IMR-90 (cell line): ENCODE measurements at regions not wholly inside any gene's neighbourhood (a gene's known extent, or its start where the extent isn't known, plus 50 kb on each side); places are given as distances from the start of the nearest gene placed in this dataset.

Experiments
- ATAC-seq: fragments of 200-7000 bp; cut with Tn5 transposase; 2 replicates; pipeline ENCODE4 v1.9.1; 2020; ENCODE audit warnings: low read depth, mild to moderate bottlenecking, moderate library complexity
- BruUV-seq: library from RNA; stranded (reverse); fragments of 400-500 nt; replicated peaks from 2 replicates; lab custom pipeline; 2021; lab: Mats Ljungman, UMichigan
- CTCF ChIA-PET: fragments of 300-600 bp; formaldehyde crosslinking; extraction: SDS; loops from one replicate; lab custom pipeline; 2021; ENCODE audit warnings: antibody characterized with exemption; lab: Yijun Ruan, JAX
- POLR2A ChIA-PET: fragments of 300-600 bp; sonication (Branson Sonifier 250); formaldehyde crosslinking; loops from one replicate; lab custom pipeline; 2022; ENCODE audit warnings: antibody characterized with exemption; ENCODE audit not compliant: unreplicated experiment; lab: Charles Lee
- DNase-seq: peaks from one replicate; pipeline ENCODE4 v3.0.0; 2013
- H2AFZ ChIP-seq: replicated peaks from 2 replicates; pipeline ENCODE3; 2013; ENCODE audit warnings: low read length, mild to moderate bottlenecking; ENCODE audit not compliant: poor library complexity
- H2AK5ac ChIP-seq: 2 replicates; pipeline ENCODE4 v1.6.1; 2013; ENCODE audit warnings: low read depth, low read length, inconsistent platforms
- H2AK9ac ChIP-seq: replicated peaks from 2 replicates; pipeline ENCODE3; 2013; ENCODE audit warnings: mild to moderate bottlenecking, low read depth, low read length, moderate library complexity; ENCODE audit not compliant: poor library complexity
- H2BK120ac ChIP-seq: 2 replicates; pipeline ENCODE4 v1.6.1; 2013; ENCODE audit warnings: low read depth, low read length, inconsistent platforms
- H2BK15ac ChIP-seq: 3 replicates; pipeline ENCODE4 v1.6.1; 2013; ENCODE audit warnings: low read depth, low read length, inconsistent platforms
- H2BK20ac ChIP-seq: 2 replicates; pipeline ENCODE4 v1.6.1; 2013; ENCODE audit warnings: low read depth, mild to moderate bottlenecking, inconsistent platforms, low read length, moderate library complexity
- H2BK5ac ChIP-seq: 2 replicates; pipeline ENCODE4 v1.6.1; 2013; ENCODE audit warnings: mild to moderate bottlenecking, low read depth, low read length, inconsistent platforms; ENCODE audit not compliant: poor library complexity, severe bottlenecking
- H3K14ac ChIP-seq: replicated peaks from 2 replicates; pipeline ENCODE4 v1.6.1; 2013; ENCODE audit warnings: low read depth, low read length, inconsistent platforms
- H3K18ac ChIP-seq: 2 replicates; pipeline ENCODE4 v1.6.1; 2013; ENCODE audit warnings: low read depth, low read length, control low read depth
- H3K23ac ChIP-seq: 2 replicates; pipeline ENCODE4 v1.6.1; 2013; ENCODE audit warnings: low read depth, low read length, inconsistent platforms
- H3K27ac ChIP-seq: 2 replicates; pipeline ENCODE4 v1.5.1; 2013; ENCODE audit warnings: mild to moderate bottlenecking, control low read depth, low read length; ENCODE audit not compliant: insufficient read depth
- H3K27me3 ChIP-seq: 2 replicates; pipeline ENCODE4 v1.6.1; 2013; ENCODE audit warnings: low read length; ENCODE audit not compliant: control insufficient read depth, insufficient read depth
- H3K36me3 ChIP-seq: 2 replicates; pipeline ENCODE4 v1.6.1; 2013; ENCODE audit warnings: low read length, mixed read lengths; ENCODE audit not compliant: control insufficient read depth, insufficient read depth
- H3K4ac ChIP-seq: 2 replicates; pipeline ENCODE4 v1.6.1; 2013; ENCODE audit warnings: low read depth, low read length, inconsistent platforms
- H3K4me1 ChIP-seq: 2 replicates; pipeline ENCODE4 v1.6.1; 2013; ENCODE audit warnings: low read length, mixed read lengths; ENCODE audit not compliant: control insufficient read depth, insufficient read depth
- H3K4me2 ChIP-seq: 2 replicates; pipeline ENCODE4 v1.6.1; 2013; ENCODE audit warnings: low read depth, mild to moderate bottlenecking, control low read depth, low read length, moderate library complexity
- H3K4me3 ChIP-seq: 2 replicates; pipeline ENCODE4 v1.5.1; 2013; ENCODE audit warnings: low read depth, mild to moderate bottlenecking, control low read depth, low read length, moderate library complexity; ENCODE audit not compliant: insufficient read depth
- H3K56ac ChIP-seq: 2 replicates; pipeline ENCODE4 v1.6.1; 2013; ENCODE audit warnings: low read length, inconsistent platforms; ENCODE audit not compliant: insufficient read depth; ENCODE audit errors: extremely low read depth
- H3K79me1 ChIP-seq, 2 experiments: 2 replicates each; pipeline ENCODE4 v1.6.1; 2013; ENCODE audit warnings: low read length in 2 of 2, inconsistent platforms in 1 of 2, low read depth in 1 of 2
- H3K9ac ChIP-seq: 2 replicates; pipeline ENCODE4 v1.6.1; 2013; ENCODE audit warnings: low read depth, low read length, control low read depth
- H3K9me1 ChIP-seq: 2 replicates; pipeline ENCODE4 v1.6.1; 2013; ENCODE audit warnings: low read length, inconsistent platforms; ENCODE audit not compliant: insufficient read depth
- H3K9me3 ChIP-seq: 2 replicates; pipeline ENCODE4 v1.6.1; 2013; ENCODE audit warnings: low read length; ENCODE audit not compliant: control insufficient read depth, insufficient read depth
- H4K20me1 ChIP-seq: 2 replicates; pipeline ENCODE4 v1.6.1; 2013; ENCODE audit warnings: low read length, inconsistent platforms; ENCODE audit not compliant: insufficient read depth
- H4K5ac ChIP-seq: 2 replicates; pipeline ENCODE4 v1.6.1; 2013; ENCODE audit warnings: mild to moderate bottlenecking, low read depth, low read length, control low read depth
- H4K8ac ChIP-seq, 2 experiments: 2 replicates each; pipeline ENCODE4 v1.6.1; 2013; ENCODE audit warnings: low read depth in 2 of 2, low read length in 2 of 2, control low read depth in 1 of 2, inconsistent platforms in 1 of 2
- H4K91ac ChIP-seq: 2 replicates; pipeline ENCODE4 v1.6.1; 2013; ENCODE audit warnings: low read depth, low read length, inconsistent platforms; ENCODE audit not compliant: insufficient read depth
- BHLHE40 ChIP-seq: fragments of 150-350 bp; IDR thresholded peaks from 2 replicates; pipeline ENCODE4 v1.6.1; 2016; ENCODE audit warnings: mild to moderate bottlenecking, low read depth, low read length
- CEBPB ChIP-seq: IDR thresholded peaks from 2 replicates; pipeline ENCODE4 v1.6.1; 2012; ENCODE audit warnings: low read depth, low read length, improper control_type of control experiment
- CHD1 ChIP-seq: IDR thresholded peaks from 2 replicates; pipeline ENCODE4 v1.6.1; 2012; ENCODE audit warnings: low read depth, low read length, improper control_type of control experiment
- FOS ChIP-seq: fragments of 150-350 bp; IDR thresholded peaks from 2 replicates; pipeline ENCODE4 v1.6.1; 2016; ENCODE audit warnings: low read depth, low read length
- MAFK ChIP-seq: IDR thresholded peaks from 2 replicates; pipeline ENCODE4 v1.6.1; 2012; ENCODE audit warnings: low read depth, low read length, improper control_type of control experiment
- MAZ ChIP-seq: IDR thresholded peaks from 2 replicates; pipeline ENCODE4 v1.6.1; 2012; ENCODE audit warnings: low read depth, mild to moderate bottlenecking, low read length, improper control_type of control experiment, moderate library complexity, borderline replicate concordance
- MXI1 ChIP-seq: IDR thresholded peaks from 2 replicates; pipeline ENCODE4 v1.6.1; 2012; ENCODE audit warnings: low read depth, mild to moderate bottlenecking, low read length, moderate library complexity, borderline replicate concordance
- NFE2L2 ChIP-seq: fragments of 150-350 bp; IDR thresholded peaks from 2 replicates; pipeline ENCODE4 v1.6.1; 2016; ENCODE audit warnings: low read depth, mild to moderate bottlenecking, low read length
- POLR2A ChIP-seq: IDR thresholded peaks from 2 replicates; pipeline ENCODE4 v1.6.1; 2012; ENCODE audit warnings: mild to moderate bottlenecking, low read depth, low read length
- RAD21 ChIP-seq: IDR thresholded peaks from 2 replicates; pipeline ENCODE4 v1.6.1; 2012; ENCODE audit warnings: low read length, improper control_type of control experiment
- RCOR1 ChIP-seq: IDR thresholded peaks from 2 replicates; pipeline ENCODE4 v1.6.1; 2012; ENCODE audit warnings: mild to moderate bottlenecking, low read length, improper control_type of control experiment; ENCODE audit not compliant: insufficient replicate concordance
- RFX5 ChIP-seq: IDR thresholded peaks from 2 replicates; pipeline ENCODE4 v1.8.0; 2012; ENCODE audit warnings: low read depth, mild to moderate bottlenecking, low read length, moderate library complexity
- SMC3 ChIP-seq: fragments of 150-350 bp; IDR thresholded peaks from 2 replicates; pipeline ENCODE4 v1.6.1; 2016; ENCODE audit warnings: low read depth, mild to moderate bottlenecking, antibody characterized with exemption, low read length, moderate library complexity
- WGBS, 2 experiments: methylation state at CpG; one replicate each; pipeline versions ENCODE4 v1.1.5 to v1.1.7; 2013; ENCODE audit warnings: missing lambda C conversion rate in 2 of 2; ENCODE audit not compliant: insufficient read length in 1 of 2; ENCODE audit errors: extremely low coverage in 2 of 2; 5-methylcytosine and 5-hydroxymethylcytosine counted together
- dilution Hi-C: fragments of 300-500 bp; cut with HindIII; formaldehyde crosslinking; loops from one replicate; pipeline ENCODE4 v1.14.3; 2018; ENCODE audit warnings: low sequenced_read_pairs; ENCODE audit not compliant: unreplicated experiment
- in situ Hi-C: fragments of 300-500 bp; cut with MboI; formaldehyde crosslinking; loops from 3 replicates; pipeline ENCODE4 v1.14.3; 2019; ENCODE audit warnings: low sequenced_read_pairs, inconsistent platforms, mixed read lengths
- intact Hi-C: fragments of 100-400 bp; cut with micrococcal nuclease; formaldehyde crosslinking; loops from 2 replicates; pipeline ENCODE4 v1.10.0; 2022
- TF ChIP-seq, protein P1 (sequence below): fragments of 150-350 bp; IDR thresholded peaks from 2 replicates; pipeline ENCODE4 v1.6.1; 2017; ENCODE audit warnings: mild to moderate bottlenecking, antibody characterized with exemption, low read length, low read depth
- TF ChIP-seq, protein P2 (sequence below): fragments of 150-350 bp; IDR thresholded peaks from 2 replicates; pipeline ENCODE4 v1.6.1; 2016; ENCODE audit warnings: low read depth, mild to moderate bottlenecking, low read length, moderate library complexity, borderline replicate concordance
- TF ChIP-seq, protein P3 (sequence below): conservative IDR thresholded peaks from 2 replicates; pipeline ENCODE4 v1.5.1; 2012; ENCODE audit warnings: mild to moderate bottlenecking, low read depth, low read length, improper control_type of control experiment

DNA sequence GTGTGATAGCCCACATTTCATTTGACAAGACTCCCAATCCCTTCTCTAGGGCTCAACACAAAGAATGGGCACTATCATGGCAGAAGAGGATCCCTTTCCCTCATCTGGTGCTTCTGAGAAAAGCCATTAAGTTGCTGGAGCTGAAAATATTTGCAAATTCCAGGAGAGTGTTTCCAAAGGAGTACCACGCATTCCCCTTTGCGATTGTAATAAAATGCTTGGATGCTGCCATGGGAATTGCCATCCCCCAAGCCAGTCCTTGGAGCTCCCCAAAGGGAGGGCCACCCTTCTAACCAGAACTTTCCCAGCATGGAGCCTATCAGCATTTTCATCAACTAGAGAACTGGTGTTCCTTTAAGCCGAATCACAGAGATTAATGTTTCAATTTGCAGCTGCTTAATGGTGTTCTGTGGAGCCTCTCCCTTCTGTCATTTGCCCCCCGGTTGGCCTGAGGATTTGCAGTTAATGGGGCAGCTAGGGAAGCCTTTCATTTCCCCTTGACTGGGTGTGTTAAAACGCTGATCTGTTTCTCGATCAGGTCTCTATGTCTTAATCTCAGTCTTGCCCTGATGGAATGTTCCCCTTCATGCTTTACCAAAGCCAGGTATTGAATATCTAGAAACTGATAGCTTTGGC lies 133.0 kb downstream of the ENC1 start:
- H2BK20ac ChIP-seq, result no peak overlapping the region
- H3K4me3 ChIP-seq, result no peak overlapping the region
- H3K4me2 ChIP-seq, result no peak overlapping the region
- H3K4ac ChIP-seq, result no peak overlapping the region
- no peak overlapping the region for H2AK5ac ChIP-seq
- CTCF ChIA-PET, result no interaction called here
- H3K36me3 ChIP-seq, result no peaks in the 10 kb centered on the region
- H3K4me1 ChIP-seq, result no peaks in the 10 kb centered on the region
- in situ Hi-C loops, result no loop called here
- no peak overlapping the region for H3K14ac ChIP-seq
- no peak overlapping the region for H2BK120ac ChIP-seq
- dilution Hi-C loops, result no loop called here
- no peak overlapping the region for H2BK5ac ChIP-seq
- H3K27ac ChIP-seq, result no peak overlapping the region
- no peaks in the 10 kb centered on the region for H3K79me1 ChIP-seq
- BruUV-seq, result no TSS peak
- H3K56ac ChIP-seq, result no peak overlapping the region
- no CpG with 5 or more reads among the region's 6 CpGs for WGBS, 2 experiments
- no peak overlapping the region for H4K91ac ChIP-seq
- H4K5ac ChIP-seq, result no peak overlapping the region
- no peak overlapping the region for H2AFZ ChIP-seq
- POLR2A ChIA-PET, result no interaction called here
- H3K18ac ChIP-seq, result no peak overlapping the region
- intact Hi-C loops, result no loop called here
- H2AK9ac ChIP-seq, result no peak overlapping the region
- DNase-seq (no peak), ATAC-seq (no peak)
- no peaks in the 10 kb centered on the region for H4K20me1 ChIP-seq
- no peak overlapping the region for H3K23ac ChIP-seq
- H3K27me3 ChIP-seq, result peaks cover 5% of the 10 kb centered on the region
- H2BK15ac ChIP-seq, result no peak overlapping the region
- no peak overlapping the region for H4K8ac ChIP-seq
- TF ChIP-seq RAD21, result no peak
- TF ChIP-seq, protein P1, sequence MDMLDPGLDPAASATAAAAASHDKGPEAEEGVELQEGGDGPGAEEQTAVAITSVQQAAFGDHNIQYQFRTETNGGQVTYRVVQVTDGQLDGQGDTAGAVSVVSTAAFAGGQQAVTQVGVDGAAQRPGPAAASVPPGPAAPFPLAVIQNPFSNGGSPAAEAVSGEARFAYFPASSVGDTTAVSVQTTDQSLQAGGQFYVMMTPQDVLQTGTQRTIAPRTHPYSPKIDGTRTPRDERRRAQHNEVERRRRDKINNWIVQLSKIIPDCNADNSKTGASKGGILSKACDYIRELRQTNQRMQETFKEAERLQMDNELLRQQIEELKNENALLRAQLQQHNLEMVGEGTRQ, result no peak
- TF ChIP-seq, protein P2, sequence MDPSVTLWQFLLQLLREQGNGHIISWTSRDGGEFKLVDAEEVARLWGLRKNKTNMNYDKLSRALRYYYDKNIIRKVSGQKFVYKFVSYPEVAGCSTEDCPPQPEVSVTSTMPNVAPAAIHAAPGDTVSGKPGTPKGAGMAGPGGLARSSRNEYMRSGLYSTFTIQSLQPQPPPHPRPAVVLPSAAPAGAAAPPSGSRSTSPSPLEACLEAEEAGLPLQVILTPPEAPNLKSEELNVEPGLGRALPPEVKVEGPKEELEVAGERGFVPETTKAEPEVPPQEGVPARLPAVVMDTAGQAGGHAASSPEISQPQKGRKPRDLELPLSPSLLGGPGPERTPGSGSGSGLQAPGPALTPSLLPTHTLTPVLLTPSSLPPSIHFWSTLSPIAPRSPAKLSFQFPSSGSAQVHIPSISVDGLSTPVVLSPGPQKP, result no peak
- TF ChIP-seq MAFK, result no peak
- TF ChIP-seq FOS, result no peak
- TF ChIP-seq POLR2A, result no peak
- TF ChIP-seq BHLHE40, result no peak
- TF ChIP-seq SMC3, result no peak
- TF ChIP-seq MXI1, result no peak
- TF ChIP-seq NFE2L2, result no peak
- TF ChIP-seq MAZ, result no peak
- TF ChIP-seq CEBPB, result no peak
- no peak for TF ChIP-seq RCOR1
- TF ChIP-seq RFX5, result no peak
- no peak for TF ChIP-seq CHD1
- TF ChIP-seq, protein P3, sequence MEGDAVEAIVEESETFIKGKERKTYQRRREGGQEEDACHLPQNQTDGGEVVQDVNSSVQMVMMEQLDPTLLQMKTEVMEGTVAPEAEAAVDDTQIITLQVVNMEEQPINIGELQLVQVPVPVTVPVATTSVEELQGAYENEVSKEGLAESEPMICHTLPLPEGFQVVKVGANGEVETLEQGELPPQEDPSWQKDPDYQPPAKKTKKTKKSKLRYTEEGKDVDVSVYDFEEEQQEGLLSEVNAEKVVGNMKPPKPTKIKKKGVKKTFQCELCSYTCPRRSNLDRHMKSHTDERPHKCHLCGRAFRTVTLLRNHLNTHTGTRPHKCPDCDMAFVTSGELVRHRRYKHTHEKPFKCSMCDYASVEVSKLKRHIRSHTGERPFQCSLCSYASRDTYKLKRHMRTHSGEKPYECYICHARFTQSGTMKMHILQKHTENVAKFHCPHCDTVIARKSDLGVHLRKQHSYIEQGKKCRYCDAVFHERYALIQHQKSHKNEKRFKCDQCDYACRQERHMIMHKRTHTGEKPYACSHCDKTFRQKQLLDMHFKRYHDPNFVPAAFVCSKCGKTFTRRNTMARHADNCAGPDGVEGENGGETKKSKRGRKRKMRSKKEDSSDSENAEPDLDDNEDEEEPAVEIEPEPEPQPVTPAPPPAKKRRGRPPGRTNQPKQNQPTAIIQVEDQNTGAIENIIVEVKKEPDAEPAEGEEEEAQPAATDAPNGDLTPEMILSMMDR, result no peak
- H3K9me3 ChIP-seq, result no peaks in the 10 kb centered on the region
- H3K9me1 ChIP-seq, result no peaks in the 10 kb centered on the region
- H3K9ac ChIP-seq, result no peak overlapping the region
